DOHH2 (cell line): ENCODE measurements at regions not wholly inside any gene's neighbourhood (a gene's known extent, or its start where the extent isn't known, plus 50 kb on each side); places are given as distances from the start of the nearest gene placed in this dataset.

Experiments
- EZH2phosphoT487 ChIP-seq: fragments of 200-600 bp; sonication (generic); IDR thresholded peaks from 2 replicates; pipeline ENCODE4 v1.6.1; 2017; ENCODE audit warnings: borderline replicate concordance, mild to moderate bottlenecking, antibody characterized with exemption, low read length, moderate library complexity, mixed read lengths
- TF ChIP-seq, protein P1 (sequence below): fragments of 200-600 bp; sonication (generic); IDR thresholded peaks from one replicate; pipeline ENCODE4 v1.5.1; 2014; ENCODE audit warnings: antibody characterized with exemption, mild to moderate bottlenecking, low read depth, low read length; ENCODE audit not compliant: poor library complexity, severe bottlenecking

DNA sequence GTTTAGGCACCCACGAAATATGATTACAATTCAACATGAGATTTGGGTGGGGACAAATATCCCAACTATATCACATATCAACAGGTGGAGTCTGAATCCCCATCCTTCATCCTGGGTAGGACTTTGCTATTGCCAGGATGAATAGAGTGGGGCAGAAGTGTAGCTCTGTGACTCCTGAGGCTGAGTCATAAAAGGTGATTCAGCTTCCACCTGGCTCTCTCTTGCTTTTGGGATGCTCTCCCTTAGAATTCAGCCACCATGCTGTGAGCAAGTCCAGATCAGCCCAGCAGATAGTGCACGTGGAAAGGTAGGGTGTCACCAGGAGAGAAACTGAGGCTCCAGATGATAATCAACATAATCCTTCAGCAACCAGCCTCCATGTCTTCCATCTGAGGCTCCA lies 193.8 kb upstream of the BCOR start:
- TF ChIP-seq, protein P1, sequence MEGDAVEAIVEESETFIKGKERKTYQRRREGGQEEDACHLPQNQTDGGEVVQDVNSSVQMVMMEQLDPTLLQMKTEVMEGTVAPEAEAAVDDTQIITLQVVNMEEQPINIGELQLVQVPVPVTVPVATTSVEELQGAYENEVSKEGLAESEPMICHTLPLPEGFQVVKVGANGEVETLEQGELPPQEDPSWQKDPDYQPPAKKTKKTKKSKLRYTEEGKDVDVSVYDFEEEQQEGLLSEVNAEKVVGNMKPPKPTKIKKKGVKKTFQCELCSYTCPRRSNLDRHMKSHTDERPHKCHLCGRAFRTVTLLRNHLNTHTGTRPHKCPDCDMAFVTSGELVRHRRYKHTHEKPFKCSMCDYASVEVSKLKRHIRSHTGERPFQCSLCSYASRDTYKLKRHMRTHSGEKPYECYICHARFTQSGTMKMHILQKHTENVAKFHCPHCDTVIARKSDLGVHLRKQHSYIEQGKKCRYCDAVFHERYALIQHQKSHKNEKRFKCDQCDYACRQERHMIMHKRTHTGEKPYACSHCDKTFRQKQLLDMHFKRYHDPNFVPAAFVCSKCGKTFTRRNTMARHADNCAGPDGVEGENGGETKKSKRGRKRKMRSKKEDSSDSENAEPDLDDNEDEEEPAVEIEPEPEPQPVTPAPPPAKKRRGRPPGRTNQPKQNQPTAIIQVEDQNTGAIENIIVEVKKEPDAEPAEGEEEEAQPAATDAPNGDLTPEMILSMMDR, result no peak
- no peak for TF ChIP-seq EZH2phosphoT487
